ENCODE measurements at regions not wholly inside any gene's neighbourhood (a gene's known extent, or its start where the extent isn't known, plus 50 kb on each side); places are given as distances from the start of the nearest gene placed in this dataset.

DNA sequence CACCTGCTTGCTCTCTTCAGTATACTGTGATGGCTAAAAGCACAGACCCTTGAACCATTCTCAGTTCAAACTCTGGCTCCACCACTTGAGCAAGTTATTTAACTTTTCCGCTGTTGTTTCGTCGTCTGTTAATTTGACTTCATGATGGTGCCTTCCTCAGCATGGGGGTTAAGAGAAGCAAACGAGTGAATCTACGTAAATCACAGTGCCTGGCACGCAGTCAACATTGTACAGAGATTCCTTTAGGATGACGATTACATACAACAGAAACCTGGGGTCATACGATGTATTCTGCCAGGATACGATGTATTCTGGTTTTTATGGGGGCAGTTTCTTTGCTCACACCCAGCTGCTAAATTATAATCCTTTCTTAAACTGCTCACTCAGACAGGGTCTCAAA is 515.6 kb downstream of the CCDC171 start:
- no peak for TF ChIP-seq POLR2AphosphoS2 (conservative IDR thresholded peaks at IDR 0.05; ENCODE audit: low read length)
- no peak for TF ChIP-seq ZC3H11A (IDR thresholded peaks at IDR 0.05)
- Histone ChIP-seq H3K4me3 (no peak overlapping the region), H3K9me3 (no peaks in the 10 kb centered on the region), H3K4me1 (peaks cover 9% of the 10 kb centered on the region), H3K4me2 (no peak overlapping the region), H3K27ac (no peak overlapping the region)
- WGBS (ENCODE audit: missing lambda C conversion rate), result 81% methylated on average over 9 of the region's 9 CpGs
- CTCF ChIA-PET, result no interaction called here
- no peak for DNase-seq (ENCODE audit: low read depth in 1 of 2, low spot score in 1 of 2)
- POLR2A ChIA-PET, result no interaction called here
- no peak for FAIRE-seq
- ATAC-seq, result no peak

GRCh38 chr9:16069249-16069648 is 516.4 kb downstream of the CCDC171 start:
- ChIA-PET POLR2A (no interaction called here), CTCF (no interaction called here)
- FAIRE-seq (no peak), DNase-seq (ENCODE audit: low read depth in 1 of 2, low spot score in 1 of 2) (no peak), ATAC-seq (no peak)
- Histone ChIP-seq H3K27ac (no peak overlapping the region), H3K4me3 (no peak overlapping the region), H3K9me3 (no peaks in the 10 kb centered on the region), H3K4me1 (peaks cover 4% of the 10 kb centered on the region; the same call in 1 of the 3 replicates), H3K4me2 (no peak overlapping the region)
- no peak for TF ChIP-seq ZC3H11A (IDR thresholded peaks at IDR 0.05)
- TF ChIP-seq HDAC2 (IDR thresholded peaks at IDR 0.05), result no peak
- no peak for TF ChIP-seq EP300 (IDR thresholded peaks at IDR 0.05)
- TF ChIP-seq TP53 (CRISPR knock-in tag; IDR thresholded peaks at IDR 0.05), result no peak
- TF ChIP-seq RCOR1 (IDR thresholded peaks at IDR 0.05; ENCODE audit: low read depth, low read length), result no peak
- no peak for TF ChIP-seq KDM1A (IDR thresholded peaks at IDR 0.05; ENCODE audit: low read depth)
- no peak for TF ChIP-seq RARB (CRISPR knock-in tag; IDR thresholded peaks at IDR 0.05)
- TF ChIP-seq ESRRA (IDR thresholded peaks at IDR 0.05; ENCODE audit: borderline replicate concordance, low read length), result no peak
- TF ChIP-seq RAD21 (conservative IDR thresholded peaks at IDR 0.05 in 1 of 2, IDR thresholded peaks at IDR 0.05 in 1 of 2), result no peak
- WGBS (ENCODE audit: missing lambda C conversion rate), result 93% methylated on average over 13 of the region's 13 CpGs

DNA sequence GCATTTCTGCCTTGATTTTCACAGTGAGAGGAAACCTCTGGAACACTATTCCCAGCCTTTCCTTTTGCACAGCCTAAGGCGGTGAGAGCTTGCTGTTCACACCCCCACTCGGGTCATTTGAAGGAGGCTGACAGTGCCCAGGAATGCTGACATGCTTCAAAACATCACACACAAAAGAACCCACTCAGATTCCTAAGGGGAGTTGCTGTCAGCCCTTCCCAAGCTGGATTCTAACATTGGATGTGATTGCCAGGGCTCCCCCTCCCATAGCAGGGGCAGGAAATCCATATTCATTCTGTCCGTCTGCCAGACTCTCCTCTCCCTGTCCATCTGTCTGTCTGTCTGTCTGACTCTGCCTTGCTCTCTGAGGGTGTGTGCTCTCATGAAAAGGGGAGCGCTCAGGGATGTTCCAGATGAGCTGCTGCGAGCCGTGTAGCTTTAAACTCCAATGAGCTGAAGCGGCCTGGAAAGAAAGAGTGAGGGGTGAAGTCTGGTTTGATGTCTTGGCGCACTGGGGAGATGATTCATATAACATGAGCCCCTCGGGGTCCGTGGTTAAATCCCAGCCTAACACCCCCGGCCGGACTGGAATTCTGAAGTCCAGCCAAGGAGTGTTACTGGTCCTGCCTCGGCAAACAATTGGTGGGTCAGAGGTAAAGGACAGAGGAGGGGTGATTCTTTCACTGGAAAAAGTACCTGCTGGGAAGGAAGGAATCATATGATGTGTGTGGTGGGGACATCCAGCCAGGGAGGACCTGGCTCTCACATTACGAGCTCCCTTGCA is 517.0 kb downstream of the CCDC171 start:
- no peaks in the 10 kb centered on the region for H3K9me3 ChIP-seq
- no peak; a peak in 1 of 6 replicates for ATAC-seq
- CTCF ChIA-PET, result no interaction called here
- H3K4me3 ChIP-seq, result no peak overlapping the region
- H3K4me2 ChIP-seq, result no peak overlapping the region
- WGBS (ENCODE audit: missing lambda C conversion rate), result 71% methylated on average over 14 of the region's 14 CpGs
- POLR2A ChIA-PET, result no interaction called here
- no peak for FAIRE-seq
- TF ChIP-seq KDM5A (IDR thresholded peaks at IDR 0.05), result no peak
- TF ChIP-seq TP53 (CRISPR knock-in tag; IDR thresholded peaks at IDR 0.05), result no peak
- no peak for TF ChIP-seq POLR2AphosphoS2 (conservative IDR thresholded peaks at IDR 0.05; ENCODE audit: low read length)
- TF ChIP-seq, protein P1, sequence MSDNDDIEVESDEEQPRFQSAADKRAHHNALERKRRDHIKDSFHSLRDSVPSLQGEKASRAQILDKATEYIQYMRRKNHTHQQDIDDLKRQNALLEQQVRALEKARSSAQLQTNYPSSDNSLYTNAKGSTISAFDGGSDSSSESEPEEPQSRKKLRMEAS (IDR thresholded peaks at IDR 0.05), result no peak
- TF ChIP-seq, protein P2, sequence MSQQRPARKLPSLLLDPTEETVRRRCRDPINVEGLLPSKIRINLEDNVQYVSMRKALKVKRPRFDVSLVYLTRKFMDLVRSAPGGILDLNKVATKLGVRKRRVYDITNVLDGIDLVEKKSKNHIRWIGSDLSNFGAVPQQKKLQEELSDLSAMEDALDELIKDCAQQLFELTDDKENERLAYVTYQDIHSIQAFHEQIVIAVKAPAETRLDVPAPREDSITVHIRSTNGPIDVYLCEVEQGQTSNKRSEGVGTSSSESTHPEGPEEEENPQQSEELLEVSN (IDR thresholded peaks at IDR 0.05; ENCODE audit: borderline replicate concordance, low read depth), result no peak
- TF ChIP-seq ELK1 (IDR thresholded peaks at IDR 0.05; ENCODE audit: low read depth, low read length), result no peak
- TF ChIP-seq PBX3 (IDR thresholded peaks at IDR 0.05), result no peak
- no peak for TF ChIP-seq USF2 (IDR thresholded peaks at IDR 0.05)
- no peak for TF ChIP-seq HOXA7 (CRISPR knock-in tag; IDR thresholded peaks at IDR 0.05)
- TF ChIP-seq HOXB13 (CRISPR knock-in tag; IDR thresholded peaks at IDR 0.05; ENCODE audit: low read depth), result no peak
- no peak for TF ChIP-seq POLR2A (IDR thresholded peaks at IDR 0.05; ENCODE audit: low read length)
- TF ChIP-seq ZC3H11A (IDR thresholded peaks at IDR 0.05), result no peak
- peaks cover 4% of the 10 kb centered on the region; the same call in 1 of the 3 replicates for H3K4me1 ChIP-seq
- no peak for DNase-seq (ENCODE audit: low read depth in 1 of 2, low spot score in 1 of 2)
- H3K27ac ChIP-seq, result no peak overlapping the region
